H9 (cell line): ENCODE measurements at regions not wholly inside any gene's neighbourhood (a gene's known extent, or its start where the extent isn't known, plus 50 kb on each side); places are given as distances from the start of the nearest gene placed in this dataset.

Source experiments
- DNase-seq: peaks from one replicate; pipeline ENCODE4 v3.0.0-alpha.2; 2017
- H2AFZ ChIP-seq: one replicate; pipeline ENCODE4 v1.6.1; 2013; ENCODE audit warnings: mild to moderate bottlenecking, low read length, control low read depth, moderate library complexity
- H2AK5ac ChIP-seq: 2 replicates; pipeline ENCODE4 v1.6.1; 2013; ENCODE audit warnings: low read length, control low read depth, mixed read lengths; ENCODE audit not compliant: insufficient read length
- H2BK120ac ChIP-seq: one replicate; pipeline ENCODE4 v1.6.1; 2013; ENCODE audit warnings: low read depth, mild to moderate bottlenecking, low read length, control low read depth, inconsistent platforms; ENCODE audit not compliant: poor library complexity, severe bottlenecking
- H2BK12ac ChIP-seq: 2 replicates; pipeline ENCODE4 v1.6.1; 2013; ENCODE audit warnings: low read length, control low read depth, mixed read lengths, low read depth; ENCODE audit not compliant: insufficient read length
- H2BK15ac ChIP-seq: 2 replicates; pipeline ENCODE4 v1.6.1; 2013; ENCODE audit warnings: low read depth, low read length, control low read depth
- H2BK20ac ChIP-seq: one replicate; pipeline ENCODE4 v1.6.1; 2013; ENCODE audit warnings: low read depth, mild to moderate bottlenecking, low read length, control low read depth, inconsistent platforms; ENCODE audit not compliant: poor library complexity, severe bottlenecking
- H2BK5ac ChIP-seq: 2 replicates; pipeline ENCODE4 v1.6.1; 2013; ENCODE audit warnings: low read length, control low read depth, mixed read lengths; ENCODE audit not compliant: insufficient read length
- H3K14ac ChIP-seq: 2 replicates; pipeline ENCODE4 v1.6.1; 2013; ENCODE audit warnings: low read length, control low read depth; ENCODE audit not compliant: insufficient read depth
- H3K18ac ChIP-seq: 2 replicates; pipeline ENCODE4 v1.6.1; 2013; ENCODE audit warnings: low read depth, mild to moderate bottlenecking, mixed read lengths, low read length, control low read depth; ENCODE audit not compliant: insufficient read length
- H3K23ac ChIP-seq: 2 replicates; pipeline ENCODE4 v1.6.1; 2013; ENCODE audit warnings: low read length, control low read depth, mixed read lengths, low read depth; ENCODE audit not compliant: insufficient read length
- H3K23me2 ChIP-seq: 2 replicates; pipeline ENCODE4 v1.6.1; 2013; ENCODE audit warnings: low read depth, mild to moderate bottlenecking, mixed read lengths, low read length, control low read depth; ENCODE audit not compliant: insufficient read length, poor library complexity, severe bottlenecking
- H3K27ac ChIP-seq: 2 replicates; pipeline ENCODE4 v1.5.1; 2013; ENCODE audit warnings: low read length, control low read depth, mixed read lengths, low read depth; ENCODE audit not compliant: insufficient read length
- H3K27me3 ChIP-seq: 2 replicates; pipeline ENCODE4 v1.6.1; 2013; ENCODE audit warnings: low read length, control low read depth, inconsistent platforms; ENCODE audit not compliant: insufficient read depth
- H3K4ac ChIP-seq: 2 replicates; pipeline ENCODE4 v1.6.1; 2013; ENCODE audit warnings: low read depth, mild to moderate bottlenecking, control low read depth, inconsistent platforms, low read length, moderate library complexity
- H3K4me1 ChIP-seq: 2 replicates; pipeline ENCODE4 v1.6.1; 2013; ENCODE audit warnings: low read length, control low read depth, inconsistent platforms; ENCODE audit not compliant: insufficient read depth
- H3K4me2 ChIP-seq: 2 replicates; pipeline ENCODE4 v1.6.1; 2013; ENCODE audit warnings: low read length, control low read depth, mixed read lengths; ENCODE audit not compliant: insufficient read length, insufficient read depth
- H3K56ac ChIP-seq: 2 replicates; pipeline ENCODE4 v1.6.1; 2013; ENCODE audit warnings: low read depth, mild to moderate bottlenecking, mixed read lengths, low read length, control low read depth; ENCODE audit not compliant: insufficient read length
- H3K79me1 ChIP-seq: 2 replicates; pipeline ENCODE4 v1.6.1; 2013; ENCODE audit warnings: low read depth, mild to moderate bottlenecking, moderate library complexity, low read length, control low read depth, inconsistent platforms; ENCODE audit not compliant: insufficient read depth, poor library complexity, severe bottlenecking
- H3K79me2 ChIP-seq: 2 replicates; pipeline ENCODE4 v1.6.1; 2013; ENCODE audit warnings: low read length, control low read depth, inconsistent platforms; ENCODE audit not compliant: insufficient read depth
- H3K9ac ChIP-seq: 2 replicates; pipeline ENCODE4 v1.6.1; 2013; ENCODE audit warnings: low read length, control low read depth, mixed read lengths; ENCODE audit not compliant: insufficient read length; ENCODE audit errors: extremely low read depth
- H3K9me3 ChIP-seq: one replicate; pipeline ENCODE4 v1.6.1; 2013; ENCODE audit warnings: low read depth, low read length, inconsistent platforms; ENCODE audit not compliant: control insufficient read depth
- H3T11ph ChIP-seq: one replicate; pipeline ENCODE4 v1.6.1; 2013; ENCODE audit warnings: mild to moderate bottlenecking, low read length, control low read depth, inconsistent platforms
- H4K20me1 ChIP-seq: one replicate; pipeline ENCODE4 v1.6.1; 2013; ENCODE audit not compliant: control insufficient read depth, insufficient read length, insufficient read depth
- H4K5ac ChIP-seq: 2 replicates; pipeline ENCODE4 v1.6.1; 2013; ENCODE audit warnings: low read depth, mild to moderate bottlenecking, mixed read lengths, low read length, control low read depth; ENCODE audit not compliant: insufficient read length
- H4K8ac ChIP-seq: replicated peaks from 2 replicates; pipeline ENCODE4 v1.6.1; 2013; ENCODE audit warnings: low read length, control low read depth, mixed read lengths, low read depth; ENCODE audit not compliant: insufficient read length
- H4K91ac ChIP-seq: 2 replicates; pipeline ENCODE4 v1.6.1; 2013; ENCODE audit warnings: low read depth, mild to moderate bottlenecking, moderate library complexity, mixed read lengths, low read length, control low read depth; ENCODE audit not compliant: insufficient read length
- H3K27ac Mint-ChIP-seq, 3 experiments: 2 replicates in 2 of 3; 3 replicates in 1 of 3; pipeline ENCODE4 v1.8.0; 2020 to 2021; ENCODE audit warnings: mixed read lengths in 3 of 3, mild to moderate bottlenecking in 1 of 3, moderate library complexity in 1 of 3
- H3K27me3 Mint-ChIP-seq: 2 replicates; pipeline ENCODE4 v1.8.0; 2021; ENCODE audit warnings: low read depth, mild to moderate bottlenecking, moderate library complexity, mixed read lengths
- H3K36me3 Mint-ChIP-seq, 3 experiments: 2 replicates in 2 of 3; 3 replicates in 1 of 3; pipeline ENCODE4 v1.8.0; 2020 to 2021; ENCODE audit warnings: low read depth in 3 of 3, mixed read lengths in 3 of 3; ENCODE audit not compliant: insufficient read depth in 1 of 3
- H3K4me1 Mint-ChIP-seq, 2 experiments: 2 replicates each; pipeline ENCODE4 v1.8.0; 2020; ENCODE audit warnings: mixed read lengths in 2 of 2
- H3K4me3 Mint-ChIP-seq, 2 experiments: 2 replicates in 1 of 2; 3 replicates in 1 of 2; pipeline ENCODE4 v1.8.0; 2020 to 2021; ENCODE audit warnings: mild to moderate bottlenecking in 2 of 2, mixed read lengths in 2 of 2, moderate library complexity in 1 of 2
- H3K9me3 Mint-ChIP-seq, 2 experiments: 2 replicates in 1 of 2; 3 replicates in 1 of 2; pipeline ENCODE4 v1.8.0; 2020; ENCODE audit warnings: mild to moderate bottlenecking in 2 of 2, mixed read lengths in 2 of 2, moderate library complexity in 1 of 2
- CTCF ChIP-seq: fragments of 200-600 bp; sonication (generic); conservative IDR thresholded peaks from 3 replicates; pipeline ENCODE4 v1.8.0; 2021; ENCODE audit warnings: antibody characterized with exemption, mild to moderate bottlenecking

GRCh38 chr7:53518319-53518718 lies 482.9 kb downstream of the POM121L12 start:
- Histone ChIP-seq H3K4me1 (no peaks in the 10 kb centered on the region), H3K27ac (no peak overlapping the region), H4K5ac (no peak overlapping the region), H2BK12ac (no peak overlapping the region), H4K8ac (no peak overlapping the region), H3K9ac (no peak overlapping the region), H3K23me2 (no peaks in the 10 kb centered on the region), H2BK5ac (no peak overlapping the region), H2AFZ (no peak overlapping the region), H3K79me1 (no peaks in the 10 kb centered on the region), H2BK120ac (no peak overlapping the region), H2BK20ac (no peak overlapping the region), H2AK5ac (no peak overlapping the region), H3K56ac (no peak overlapping the region), H3K4me2 (no peak overlapping the region), H4K20me1 (no peaks in the 10 kb centered on the region), H4K91ac (no peak overlapping the region), H3K9me3 (no peaks in the 10 kb centered on the region), H3K18ac (no peak overlapping the region), H3T11ph (no peak overlapping the region), H3K27me3 (no peaks in the 10 kb centered on the region), H2BK15ac (no peak overlapping the region), H3K14ac (no peak overlapping the region), H3K79me2 (no peaks in the 10 kb centered on the region), H3K4ac (no peak overlapping the region), H3K23ac (no peak overlapping the region)
- Mint-ChIP-seq H3K36me3 (peaks cover 0 to 5% (median 0%) of the 10 kb centered on the region in 3 experiments; a peak in 1 of 7 replicates), H3K27me3 (no peaks in the 10 kb centered on the region), H3K4me3 (no peak overlapping the region), H3K27ac (no peak overlapping the region), H3K9me3 (peaks cover 6 to 9% of the 10 kb centered on the region in 2 experiments), H3K4me1 (no peaks in the 10 kb centered on the region)
- TF ChIP-seq CTCF, result no peak
- DNase-seq, result no peak
